ENCODE measurements at regions not wholly inside any gene's neighbourhood (a gene's known extent, or its start where the extent isn't known, plus 50 kb on each side); places are given as distances from the start of the nearest gene placed in this dataset.

DNA sequence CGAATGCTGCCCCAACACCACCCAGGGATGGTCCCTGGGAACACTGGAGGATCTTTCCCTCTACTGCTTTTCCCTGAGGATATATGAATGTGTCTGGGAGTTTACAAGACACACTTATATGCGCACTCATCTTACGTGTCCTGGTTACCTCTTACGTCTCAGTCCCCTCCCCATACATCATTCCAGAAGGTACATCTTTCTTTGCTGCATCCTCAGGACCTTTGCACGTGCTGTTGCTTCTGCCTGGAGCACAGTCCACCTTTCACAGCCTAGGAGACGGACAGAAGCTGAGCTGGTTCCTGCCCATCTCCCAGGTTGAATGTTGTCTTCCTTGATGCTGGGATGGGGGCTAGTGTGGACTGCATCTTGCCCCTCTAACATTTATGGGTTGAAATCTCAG is 153.0 kb upstream of the FOXF1 start:
- Histone ChIP-seq H3K27me3 (ENCODE audit: control insufficient read depth, insufficient read depth, low read length, poor library complexity, severe bottlenecking) (no peaks in the 10 kb centered on the region), H3K27ac (ENCODE audit: low read depth, low read length) (no peak overlapping the region), H3K9ac (ENCODE audit: extremely low read depth, low read length, poor library complexity, severe bottlenecking) (no peak overlapping the region), H3K36me3 (ENCODE audit: control insufficient read depth, insufficient read depth, low read length) (no peaks in the 10 kb centered on the region), H3K4me3 (ENCODE audit: low read length) (no peak overlapping the region), H3K9me3 (ENCODE audit: control insufficient read depth, low read length) (peaks cover 8% of the 10 kb centered on the region), H3K4me1 (ENCODE audit: control insufficient read depth, insufficient read depth, low read length) (no peaks in the 10 kb centered on the region)
- Mint-ChIP-seq H3K36me3 (ENCODE audit: low read depth) (no peaks in the 10 kb centered on the region), H3K27ac (no peak overlapping the region), H3K27me3 (ENCODE audit: insufficient read depth) (peaks cover 12% of the 10 kb centered on the region), H3K9me3 (peaks cover 12% of the 10 kb centered on the region), H3K4me3 (no peak overlapping the region), H3K4me1 (peaks cover 4% of the 10 kb centered on the region)
- DNase-seq: no peak
- WGBS, 2 experiments (ENCODE audit: insufficient coverage in 1 of 2, insufficient read length in 1 of 2): 87 to 95% methylated on average over 4 to 6 of the region's 6 CpGs
- TF ChIP-seq, protein P1, sequence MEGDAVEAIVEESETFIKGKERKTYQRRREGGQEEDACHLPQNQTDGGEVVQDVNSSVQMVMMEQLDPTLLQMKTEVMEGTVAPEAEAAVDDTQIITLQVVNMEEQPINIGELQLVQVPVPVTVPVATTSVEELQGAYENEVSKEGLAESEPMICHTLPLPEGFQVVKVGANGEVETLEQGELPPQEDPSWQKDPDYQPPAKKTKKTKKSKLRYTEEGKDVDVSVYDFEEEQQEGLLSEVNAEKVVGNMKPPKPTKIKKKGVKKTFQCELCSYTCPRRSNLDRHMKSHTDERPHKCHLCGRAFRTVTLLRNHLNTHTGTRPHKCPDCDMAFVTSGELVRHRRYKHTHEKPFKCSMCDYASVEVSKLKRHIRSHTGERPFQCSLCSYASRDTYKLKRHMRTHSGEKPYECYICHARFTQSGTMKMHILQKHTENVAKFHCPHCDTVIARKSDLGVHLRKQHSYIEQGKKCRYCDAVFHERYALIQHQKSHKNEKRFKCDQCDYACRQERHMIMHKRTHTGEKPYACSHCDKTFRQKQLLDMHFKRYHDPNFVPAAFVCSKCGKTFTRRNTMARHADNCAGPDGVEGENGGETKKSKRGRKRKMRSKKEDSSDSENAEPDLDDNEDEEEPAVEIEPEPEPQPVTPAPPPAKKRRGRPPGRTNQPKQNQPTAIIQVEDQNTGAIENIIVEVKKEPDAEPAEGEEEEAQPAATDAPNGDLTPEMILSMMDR (conservative IDR thresholded peaks at IDR 0.05): no peak

DNA sequence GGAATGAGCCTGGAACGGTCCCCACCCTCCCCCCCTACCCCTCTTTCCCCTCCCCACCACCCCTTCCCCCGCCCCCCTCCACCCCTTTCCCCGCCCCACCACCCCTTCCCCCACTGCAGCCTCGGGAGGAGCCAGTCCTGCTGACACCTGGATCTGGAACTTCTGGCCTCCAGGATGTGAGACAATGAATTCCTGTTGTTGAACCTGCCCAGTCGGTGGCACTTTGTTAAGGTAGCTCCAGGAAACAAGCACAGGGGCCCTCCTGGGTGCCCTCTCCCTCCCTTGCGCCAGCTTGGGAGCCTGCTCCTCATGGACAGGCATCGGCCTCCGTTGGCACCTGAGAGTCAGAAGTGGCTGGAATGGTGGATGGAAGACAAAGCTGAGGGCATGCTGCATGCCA is 152.4 kb upstream of the FOXF1 start:
- Histone ChIP-seq H3K9me3 (ENCODE audit: control insufficient read depth, low read length) (peaks cover 8% of the 10 kb centered on the region), H3K27me3 (ENCODE audit: control insufficient read depth, insufficient read depth, low read length, poor library complexity, severe bottlenecking) (no peaks in the 10 kb centered on the region), H3K4me3 (ENCODE audit: low read length) (no peak overlapping the region), H3K36me3 (ENCODE audit: control insufficient read depth, insufficient read depth, low read length) (no peaks in the 10 kb centered on the region), H3K27ac (ENCODE audit: low read depth, low read length) (no peak overlapping the region), H3K4me1 (ENCODE audit: control insufficient read depth, insufficient read depth, low read length) (no peaks in the 10 kb centered on the region), H3K9ac (ENCODE audit: extremely low read depth, low read length, poor library complexity, severe bottlenecking) (no peak overlapping the region)
- 73 to 77% methylated on average over 3 to 5 of the region's 8 CpGs for WGBS, 2 experiments (ENCODE audit: insufficient coverage in 1 of 2, insufficient read length in 1 of 2)
- peaks cover 12% of the 10 kb centered on the region for H3K9me3 Mint-ChIP-seq
- H3K4me3 Mint-ChIP-seq: no peak overlapping the region
- no peak for DNase-seq
- peaks cover 14% of the 10 kb centered on the region for H3K27me3 Mint-ChIP-seq (ENCODE audit: insufficient read depth)
- no peaks in the 10 kb centered on the region for H3K36me3 Mint-ChIP-seq (ENCODE audit: low read depth)
- H3K27ac Mint-ChIP-seq: no peak overlapping the region
- TF ChIP-seq, protein P1 (conservative IDR thresholded peaks at IDR 0.05): no peak
- peaks cover 4% of the 10 kb centered on the region for H3K4me1 Mint-ChIP-seq

DNA sequence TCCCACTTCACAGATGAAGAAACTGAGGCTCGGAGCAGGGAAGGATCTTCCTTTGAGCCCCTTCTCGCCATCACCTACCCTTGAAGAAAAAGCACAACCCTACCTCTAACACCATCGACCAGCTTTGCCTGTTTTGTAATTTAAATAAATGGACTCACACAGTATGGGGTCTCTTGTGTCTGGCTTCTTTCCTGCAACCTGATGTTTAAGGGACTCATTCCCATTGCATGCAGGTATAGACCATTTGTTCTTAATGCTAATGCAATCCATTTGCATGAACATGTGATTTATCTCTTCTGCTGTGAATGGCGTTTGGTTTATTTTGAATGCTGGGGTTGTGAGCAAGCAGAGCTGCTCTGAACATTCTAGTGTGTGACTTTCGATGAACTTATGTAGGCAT is 150.8 kb upstream of the FOXF1 start:
- H3K36me3 Mint-ChIP-seq (ENCODE audit: low read depth): no peaks in the 10 kb centered on the region
- DNase-seq: no peak
- Histone ChIP-seq H3K4me3 (ENCODE audit: low read length) (no peak overlapping the region), H3K36me3 (ENCODE audit: control insufficient read depth, insufficient read depth, low read length) (no peaks in the 10 kb centered on the region), H3K27ac (ENCODE audit: low read depth, low read length) (no peak overlapping the region), H3K4me1 (ENCODE audit: control insufficient read depth, insufficient read depth, low read length) (no peaks in the 10 kb centered on the region), H3K27me3 (ENCODE audit: control insufficient read depth, insufficient read depth, low read length, poor library complexity, severe bottlenecking) (no peaks in the 10 kb centered on the region), H3K9me3 (ENCODE audit: control insufficient read depth, low read length) (peaks cover 8% of the 10 kb centered on the region), H3K9ac (ENCODE audit: extremely low read depth, low read length, poor library complexity, severe bottlenecking) (no peak overlapping the region)
- 46 to 80% methylated on average over 3 to 5 of the region's 5 CpGs for WGBS, 2 experiments (ENCODE audit: insufficient coverage in 1 of 2, insufficient read length in 1 of 2)
- H3K27me3 Mint-ChIP-seq (ENCODE audit: insufficient read depth): peaks cover 15% of the 10 kb centered on the region
- H3K9me3 Mint-ChIP-seq: peaks cover 12% of the 10 kb centered on the region
- no peak overlapping the region for H3K4me3 Mint-ChIP-seq
- TF ChIP-seq, protein P1 (conservative IDR thresholded peaks at IDR 0.05): no peak
- H3K4me1 Mint-ChIP-seq: peaks cover 4% of the 10 kb centered on the region
- no peak overlapping the region for H3K27ac Mint-ChIP-seq

Measured in endodermal cell (in vitro differentiated cells).